Keratinocyte (primary cell): ENCODE measurements at regions not wholly inside any gene's neighbourhood (a gene's known extent, or its start where the extent isn't known, plus 50 kb on each side); places are given as distances from the start of the nearest gene placed in this dataset.

ENCODE experiments used
- DNase-seq: peaks from one replicate; pipeline ENCODE4 v3.0.0-alpha.2; 2011; ENCODE audit warnings: low read depth, missing footprints, low spot score
- FAIRE-seq: peaks from 2 replicates; lab custom pipeline; 2011; peaks lifted over from hg19 to GRCh38; lab: Jason Lieb, UNC
- H2AFZ ChIP-seq: 2 replicates; pipeline ENCODE4 v1.6.0; 2012; ENCODE audit warnings: low read length, control low read depth, inconsistent platforms; ENCODE audit not compliant: control insufficient read depth
- H3K27ac ChIP-seq: 2 replicates; pipeline ENCODE4 v1.5.1; 2011; ENCODE audit warnings: low read length; ENCODE audit not compliant: control insufficient read depth, insufficient read depth
- H3K27me3 ChIP-seq: 3 replicates; pipeline ENCODE4 v1.6.0; 2011; ENCODE audit warnings: low read length; ENCODE audit not compliant: control insufficient read depth, insufficient read depth; ENCODE audit errors: extremely low read depth
- H3K36me3 ChIP-seq, 2 experiments: 2 replicates in 1 of 2; 3 replicates in 1 of 2; pipeline ENCODE4 v1.5.1; 2011; ENCODE audit warnings: low read length in 2 of 2, mild to moderate bottlenecking in 1 of 2; ENCODE audit not compliant: control insufficient read depth in 2 of 2, insufficient read depth in 2 of 2; ENCODE audit errors: extremely low read depth in 1 of 2
- H3K4me1 ChIP-seq: 3 replicates; pipeline ENCODE4 v1.5.1; 2011; ENCODE audit warnings: low read length; ENCODE audit not compliant: control insufficient read depth, insufficient read depth; ENCODE audit errors: extremely low read depth
- H3K4me2 ChIP-seq: 3 replicates; pipeline ENCODE4 v1.6.0; 2011; ENCODE audit warnings: low read depth, low read length; ENCODE audit not compliant: control insufficient read depth, insufficient read depth; ENCODE audit errors: extremely low read depth
- H3K4me3 ChIP-seq, 3 experiments: fragments of 200-600 bp in 1 of 3; sonication (generic) in 1 of 3; 2 replicates in 2 of 3; 3 replicates in 1 of 3; pipeline ENCODE4 v1.5.1; 2011 to 2016; ENCODE audit warnings: low read length in 3 of 3, mild to moderate bottlenecking in 3 of 3, control low read depth in 2 of 3, inconsistent platforms in 1 of 3, low read depth in 1 of 3, mixed read lengths in 1 of 3, mixed run types in 1 of 3, moderate library complexity in 1 of 3; ENCODE audit not compliant: control insufficient read depth in 2 of 3, insufficient read depth in 2 of 3; ENCODE audit errors: extremely low read depth in 1 of 3
- H3K79me2 ChIP-seq: 2 replicates; pipeline ENCODE4 v1.6.0; 2012; ENCODE audit warnings: low read length; ENCODE audit not compliant: control insufficient read depth, insufficient read depth
- H3K9ac ChIP-seq: 3 replicates; pipeline ENCODE4 v1.6.0; 2011; ENCODE audit warnings: low read length; ENCODE audit not compliant: control insufficient read depth, insufficient read depth; ENCODE audit errors: extremely low read depth
- H3K9me1 ChIP-seq: 3 replicates; pipeline ENCODE4 v1.6.0; 2011; ENCODE audit warnings: low read length; ENCODE audit not compliant: control insufficient read depth, insufficient read depth; ENCODE audit errors: extremely low read depth
- H3K9me3 ChIP-seq: 2 replicates; pipeline ENCODE4 v1.5.1; 2012; ENCODE audit warnings: low read depth, low read length; ENCODE audit not compliant: control insufficient read depth
- H4K20me1 ChIP-seq: 3 replicates; pipeline ENCODE4 v1.6.0; 2011; ENCODE audit warnings: low read length; ENCODE audit not compliant: control insufficient read depth, insufficient read depth; ENCODE audit errors: extremely low read depth
- CTCF ChIP-seq, 3 experiments: IDR thresholded peaks in 1 of 3; conservative IDR thresholded peaks in 1 of 3; optimal IDR thresholded peaks in 1 of 3; 2 replicates in 2 of 3; 3 replicates in 1 of 3; pipeline versions ENCODE3 to v1.5.1; 2011; ENCODE audit warnings: low read length in 3 of 3, mild to moderate bottlenecking in 3 of 3, moderate library complexity in 2 of 3, control low read depth in 1 of 3, inconsistent platforms in 1 of 3; ENCODE audit not compliant: insufficient read depth in 2 of 3; ENCODE audit errors: extremely low read depth in 1 of 3
- dilution Hi-C: fragments of 300-500 bp; cut with MboI; formaldehyde crosslinking; loops from one replicate; pipeline ENCODE4 v1.7.0; 2020; ENCODE audit warnings: low sequenced_read_pairs; ENCODE audit not compliant: extremely low pct_ligation_motif_present

GRCh38 chr11:12623869-12624268 is 50.4 kb upstream of the TEAD1 start:
- no peak overlapping the region for H3K4me3 ChIP-seq
- no peaks in the 10 kb centered on the region for H3K9me3 ChIP-seq
- FAIRE-seq (no peak), DNase-seq (no peak)
- H4K20me1 ChIP-seq: no peaks in the 10 kb centered on the region
- no peaks in the 10 kb centered on the region for H3K36me3 ChIP-seq
- TF ChIP-seq CTCF (optimal IDR thresholded peaks at IDR 0.05 in 1 of 3, IDR thresholded peaks at IDR 0.05 in 1 of 3, conservative IDR thresholded peaks at IDR 0.05 in 1 of 3; ENCODE audit: extremely low read depth in 1 of 3, insufficient read depth in 2 of 3, low read length in 3 of 3): no peak
- H2AFZ ChIP-seq: no peak overlapping the region
- H3K27ac ChIP-seq: no peak overlapping the region
- H3K27me3 ChIP-seq: peaks cover 3% of the 10 kb centered on the region
- no peak overlapping the region for H3K4me2 ChIP-seq
- H3K79me2 ChIP-seq: no peaks in the 10 kb centered on the region
- no peak overlapping the region for H3K9ac ChIP-seq
- H3K9me1 ChIP-seq: no peaks in the 10 kb centered on the region
- dilution Hi-C loops: no loop called here
- H3K4me1 ChIP-seq: no peaks in the 10 kb centered on the region
